Adrenal gland (tissue), 5 donors: ENCODE measurements at regions not wholly inside any gene's neighbourhood (a gene's known extent, or its start where the extent isn't known, plus 50 kb on each side); places are given as distances from the start of the nearest gene placed in this dataset.

Experiments used
- POLR2A ChIP-seq, 2 donors: fragments of 450-650 bp; IDR thresholded peaks; one replicate each; pipeline ENCODE4 v1.6.1; 2017; ENCODE audit warnings: antibody characterized with exemption in 2 of 2, mild to moderate bottlenecking in 2 of 2, moderate library complexity in 1 of 2
- TF ChIP-seq, protein P1 (sequence below), 6 experiments: fragments of 450-650 bp in 4 of 6; fragments of 200-600 bp in 2 of 6; sonication (generic) in 1 of 6; IDR thresholded peaks; 1 replicate in 5 of 6; 2 replicates in 1 of 6; pipeline versions ENCODE4 v1.5.1 to v1.8.0; 2016 to 2021; ENCODE audit warnings: antibody characterized with exemption in 6 of 6, mild to moderate bottlenecking in 2 of 6, moderate library complexity in 1 of 6
- donor health status: DM: no; HTN: no; CAD: no.

GRCh38 chr2:173511357-173511756 lies 156.7 kb downstream of the CDCA7 start:
- TF ChIP-seq, protein P1, sequence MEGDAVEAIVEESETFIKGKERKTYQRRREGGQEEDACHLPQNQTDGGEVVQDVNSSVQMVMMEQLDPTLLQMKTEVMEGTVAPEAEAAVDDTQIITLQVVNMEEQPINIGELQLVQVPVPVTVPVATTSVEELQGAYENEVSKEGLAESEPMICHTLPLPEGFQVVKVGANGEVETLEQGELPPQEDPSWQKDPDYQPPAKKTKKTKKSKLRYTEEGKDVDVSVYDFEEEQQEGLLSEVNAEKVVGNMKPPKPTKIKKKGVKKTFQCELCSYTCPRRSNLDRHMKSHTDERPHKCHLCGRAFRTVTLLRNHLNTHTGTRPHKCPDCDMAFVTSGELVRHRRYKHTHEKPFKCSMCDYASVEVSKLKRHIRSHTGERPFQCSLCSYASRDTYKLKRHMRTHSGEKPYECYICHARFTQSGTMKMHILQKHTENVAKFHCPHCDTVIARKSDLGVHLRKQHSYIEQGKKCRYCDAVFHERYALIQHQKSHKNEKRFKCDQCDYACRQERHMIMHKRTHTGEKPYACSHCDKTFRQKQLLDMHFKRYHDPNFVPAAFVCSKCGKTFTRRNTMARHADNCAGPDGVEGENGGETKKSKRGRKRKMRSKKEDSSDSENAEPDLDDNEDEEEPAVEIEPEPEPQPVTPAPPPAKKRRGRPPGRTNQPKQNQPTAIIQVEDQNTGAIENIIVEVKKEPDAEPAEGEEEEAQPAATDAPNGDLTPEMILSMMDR (IDR thresholded peaks at IDR 0.05): no peak
- no peak for TF ChIP-seq POLR2A (IDR thresholded peaks at IDR 0.05)
